GM23338 (cell line): ENCODE measurements at regions not wholly inside any gene's neighbourhood (a gene's known extent, or its start where the extent isn't known, plus 50 kb on each side); places are given as distances from the start of the nearest gene placed in this dataset.

Source experiments
- ATAC-seq: fragments of 200-7000 bp; cut with Tn5 transposase; 3 replicates; pipeline ENCODE4 v1.9.1; 2020
- DNase-seq: peaks from one replicate; pipeline ENCODE4 v3.0.0-alpha.2; 2015; ENCODE audit warnings: low spot score
- H2AFZ ChIP-seq: fragments of 200-600 bp; sonication (generic); 2 replicates; pipeline ENCODE4 v1.8.0; 2016; ENCODE audit warnings: antibody characterized with exemption, mild to moderate bottlenecking, moderate library complexity
- H3F3A ChIP-seq: fragments of 200-600 bp; sonication (generic); replicated peaks from 2 replicates; pipeline ENCODE4 v1.8.0; 2017; ENCODE audit warnings: antibody characterized with exemption, mixed run types, low read depth
- H3K27ac ChIP-seq: fragments of 200-600 bp; sonication (generic); 2 replicates; pipeline ENCODE4 v1.6.1; 2016; ENCODE audit warnings: low read depth
- H3K27me3 ChIP-seq: fragments of 200-600 bp; sonication (generic); 2 replicates; pipeline ENCODE4 v1.8.0; 2016; ENCODE audit warnings: mild to moderate bottlenecking, mixed run types, moderate library complexity; ENCODE audit not compliant: insufficient read depth
- H3K36me3 ChIP-seq: fragments of 200-600 bp; sonication (generic); 2 replicates; pipeline ENCODE4 v1.8.0; 2016; ENCODE audit warnings: mild to moderate bottlenecking; ENCODE audit not compliant: insufficient read depth
- H3K4me1 ChIP-seq: fragments of 200-600 bp; sonication (generic); 2 replicates; pipeline ENCODE4 v1.8.0; 2016; ENCODE audit warnings: mild to moderate bottlenecking, moderate library complexity; ENCODE audit not compliant: insufficient read depth
- H3K4me2 ChIP-seq: fragments of 200-600 bp; sonication (generic); 2 replicates; pipeline ENCODE4 v1.7.1; 2017; ENCODE audit warnings: mixed run types
- H3K4me3 ChIP-seq: fragments of 200-600 bp; sonication (generic); 2 replicates; pipeline ENCODE4 v1.6.1; 2016; ENCODE audit warnings: mixed run types
- H3K79me2 ChIP-seq: fragments of 200-600 bp; sonication (generic); replicated peaks from 2 replicates; pipeline ENCODE4 v1.8.0; 2017; ENCODE audit warnings: mild to moderate bottlenecking; ENCODE audit not compliant: insufficient read depth
- H3K9me2 ChIP-seq: fragments of 200-600 bp; sonication (generic); 2 replicates; pipeline ENCODE4 v1.8.0; 2017; ENCODE audit not compliant: insufficient read depth
- H4K20me1 ChIP-seq: fragments of 200-600 bp; sonication (generic); replicated peaks from 2 replicates; pipeline ENCODE4 v1.8.0; 2017; ENCODE audit warnings: mild to moderate bottlenecking; ENCODE audit not compliant: insufficient read depth
- H3K27ac Mint-ChIP-seq: 2 replicates; pipeline ENCODE4 v1.8.0; 2020; ENCODE audit warnings: inconsistent platforms, mild to moderate bottlenecking, moderate library complexity, mixed read lengths
- H3K27me3 Mint-ChIP-seq: 3 replicates; pipeline ENCODE4 v1.8.0; 2022; ENCODE audit warnings: low read depth, mild to moderate bottlenecking, moderate library complexity, mixed read lengths, inconsistent platforms; ENCODE audit not compliant: insufficient read depth, poor library complexity
- H3K36me3 Mint-ChIP-seq: 3 replicates; pipeline ENCODE4 v1.8.0; 2021; ENCODE audit warnings: low read depth, mild to moderate bottlenecking, inconsistent platforms, moderate library complexity, mixed read lengths
- H3K4me1 Mint-ChIP-seq: 3 replicates; pipeline ENCODE4 v1.8.0; 2020; ENCODE audit warnings: mild to moderate bottlenecking, inconsistent platforms, mixed read lengths
- H3K4me3 Mint-ChIP-seq: 3 replicates; pipeline ENCODE4 v1.8.0; 2021; ENCODE audit warnings: moderate library complexity, mild to moderate bottlenecking, inconsistent platforms, mixed read lengths
- H3K9me3 Mint-ChIP-seq: 3 replicates; pipeline ENCODE4 v1.8.0; 2020; ENCODE audit warnings: moderate library complexity, mild to moderate bottlenecking, inconsistent platforms, mixed read lengths
- CREB1 ChIP-seq: fragments of 250-450 bp; sonication (Bioruptor Pico); IDR thresholded peaks from 2 replicates; pipeline ENCODE4 v1.5.0; 2020; ENCODE audit warnings: low read depth, mild to moderate bottlenecking, moderate library complexity
- EZH2 ChIP-seq: fragments of 200-600 bp; sonication (generic); IDR thresholded peaks from one replicate; pipeline ENCODE4 v1.8.0; 2017; ENCODE audit warnings: antibody characterized with exemption, mild to moderate bottlenecking, low read depth; ENCODE audit not compliant: unreplicated experiment
- EZH2phosphoT487 ChIP-seq: fragments of 200-600 bp; sonication (generic); IDR thresholded peaks from one replicate; pipeline ENCODE4 v1.8.1; 2018; ENCODE audit warnings: antibody characterized with exemption; ENCODE audit not compliant: unreplicated experiment
- JUNB ChIP-seq: IDR thresholded peaks from one replicate; pipeline ENCODE4 v1.6.1; 2016; ENCODE audit warnings: antibody characterized with exemption; ENCODE audit not compliant: unreplicated experiment
- NANOG ChIP-seq: IDR thresholded peaks from 2 replicates; pipeline ENCODE4 v1.6.1; 2016; ENCODE audit warnings: antibody characterized with exemption, borderline replicate concordance
- STAT1 ChIP-seq: IDR thresholded peaks from one replicate; pipeline ENCODE4 v1.6.1; 2016; ENCODE audit warnings: antibody characterized with exemption; ENCODE audit not compliant: unreplicated experiment
- ZNF114 ChIP-seq: fragments of 250-450 bp; sonication (Bioruptor Pico); IDR thresholded peaks from 2 replicates; pipeline ENCODE4 v1.5.0; 2020; ENCODE audit warnings: mild to moderate bottlenecking, moderate library complexity
- ZNF331 ChIP-seq: fragments of 250-450 bp; sonication (Bioruptor Pico); IDR thresholded peaks from 2 replicates; pipeline ENCODE4 v1.5.0; 2020; ENCODE audit warnings: low read depth, mild to moderate bottlenecking, moderate library complexity
- TF ChIP-seq, protein P1 (sequence below): fragments of 250-450 bp; sonication (Bioruptor Pico); IDR thresholded peaks from 2 replicates; pipeline ENCODE4 v1.5.0; 2020; ENCODE audit warnings: mild to moderate bottlenecking, moderate library complexity
- TF ChIP-seq, protein P2 (sequence below): IDR thresholded peaks from 2 replicates; pipeline ENCODE4 v1.6.1; 2016; ENCODE audit warnings: antibody characterized with exemption
- TF ChIP-seq, protein P3 (sequence below): IDR thresholded peaks from one replicate; pipeline ENCODE4 v1.6.1; 2018; ENCODE audit warnings: antibody characterized with exemption; ENCODE audit not compliant: unreplicated experiment

DNA sequence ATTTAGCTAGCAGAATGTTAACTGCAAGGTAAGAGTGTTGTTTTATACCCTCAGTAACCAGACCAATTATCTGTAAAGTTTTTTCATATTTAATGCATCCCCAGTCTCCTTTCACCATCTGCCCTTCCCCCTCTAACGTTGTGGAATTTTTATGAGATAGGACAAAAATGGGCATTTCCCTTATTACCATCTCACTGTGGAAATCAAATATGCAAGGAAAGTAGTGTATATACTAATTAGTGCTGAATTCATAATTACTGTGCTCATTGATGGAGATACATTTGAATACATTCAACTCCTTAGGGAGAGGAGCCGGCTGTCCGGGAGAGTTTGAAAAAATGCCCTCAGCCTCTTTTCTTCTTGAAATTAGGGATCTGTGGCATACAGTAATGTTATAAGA lies 423.4 kb upstream of the MGMT start (continued):
- TF ChIP-seq, protein P1, sequence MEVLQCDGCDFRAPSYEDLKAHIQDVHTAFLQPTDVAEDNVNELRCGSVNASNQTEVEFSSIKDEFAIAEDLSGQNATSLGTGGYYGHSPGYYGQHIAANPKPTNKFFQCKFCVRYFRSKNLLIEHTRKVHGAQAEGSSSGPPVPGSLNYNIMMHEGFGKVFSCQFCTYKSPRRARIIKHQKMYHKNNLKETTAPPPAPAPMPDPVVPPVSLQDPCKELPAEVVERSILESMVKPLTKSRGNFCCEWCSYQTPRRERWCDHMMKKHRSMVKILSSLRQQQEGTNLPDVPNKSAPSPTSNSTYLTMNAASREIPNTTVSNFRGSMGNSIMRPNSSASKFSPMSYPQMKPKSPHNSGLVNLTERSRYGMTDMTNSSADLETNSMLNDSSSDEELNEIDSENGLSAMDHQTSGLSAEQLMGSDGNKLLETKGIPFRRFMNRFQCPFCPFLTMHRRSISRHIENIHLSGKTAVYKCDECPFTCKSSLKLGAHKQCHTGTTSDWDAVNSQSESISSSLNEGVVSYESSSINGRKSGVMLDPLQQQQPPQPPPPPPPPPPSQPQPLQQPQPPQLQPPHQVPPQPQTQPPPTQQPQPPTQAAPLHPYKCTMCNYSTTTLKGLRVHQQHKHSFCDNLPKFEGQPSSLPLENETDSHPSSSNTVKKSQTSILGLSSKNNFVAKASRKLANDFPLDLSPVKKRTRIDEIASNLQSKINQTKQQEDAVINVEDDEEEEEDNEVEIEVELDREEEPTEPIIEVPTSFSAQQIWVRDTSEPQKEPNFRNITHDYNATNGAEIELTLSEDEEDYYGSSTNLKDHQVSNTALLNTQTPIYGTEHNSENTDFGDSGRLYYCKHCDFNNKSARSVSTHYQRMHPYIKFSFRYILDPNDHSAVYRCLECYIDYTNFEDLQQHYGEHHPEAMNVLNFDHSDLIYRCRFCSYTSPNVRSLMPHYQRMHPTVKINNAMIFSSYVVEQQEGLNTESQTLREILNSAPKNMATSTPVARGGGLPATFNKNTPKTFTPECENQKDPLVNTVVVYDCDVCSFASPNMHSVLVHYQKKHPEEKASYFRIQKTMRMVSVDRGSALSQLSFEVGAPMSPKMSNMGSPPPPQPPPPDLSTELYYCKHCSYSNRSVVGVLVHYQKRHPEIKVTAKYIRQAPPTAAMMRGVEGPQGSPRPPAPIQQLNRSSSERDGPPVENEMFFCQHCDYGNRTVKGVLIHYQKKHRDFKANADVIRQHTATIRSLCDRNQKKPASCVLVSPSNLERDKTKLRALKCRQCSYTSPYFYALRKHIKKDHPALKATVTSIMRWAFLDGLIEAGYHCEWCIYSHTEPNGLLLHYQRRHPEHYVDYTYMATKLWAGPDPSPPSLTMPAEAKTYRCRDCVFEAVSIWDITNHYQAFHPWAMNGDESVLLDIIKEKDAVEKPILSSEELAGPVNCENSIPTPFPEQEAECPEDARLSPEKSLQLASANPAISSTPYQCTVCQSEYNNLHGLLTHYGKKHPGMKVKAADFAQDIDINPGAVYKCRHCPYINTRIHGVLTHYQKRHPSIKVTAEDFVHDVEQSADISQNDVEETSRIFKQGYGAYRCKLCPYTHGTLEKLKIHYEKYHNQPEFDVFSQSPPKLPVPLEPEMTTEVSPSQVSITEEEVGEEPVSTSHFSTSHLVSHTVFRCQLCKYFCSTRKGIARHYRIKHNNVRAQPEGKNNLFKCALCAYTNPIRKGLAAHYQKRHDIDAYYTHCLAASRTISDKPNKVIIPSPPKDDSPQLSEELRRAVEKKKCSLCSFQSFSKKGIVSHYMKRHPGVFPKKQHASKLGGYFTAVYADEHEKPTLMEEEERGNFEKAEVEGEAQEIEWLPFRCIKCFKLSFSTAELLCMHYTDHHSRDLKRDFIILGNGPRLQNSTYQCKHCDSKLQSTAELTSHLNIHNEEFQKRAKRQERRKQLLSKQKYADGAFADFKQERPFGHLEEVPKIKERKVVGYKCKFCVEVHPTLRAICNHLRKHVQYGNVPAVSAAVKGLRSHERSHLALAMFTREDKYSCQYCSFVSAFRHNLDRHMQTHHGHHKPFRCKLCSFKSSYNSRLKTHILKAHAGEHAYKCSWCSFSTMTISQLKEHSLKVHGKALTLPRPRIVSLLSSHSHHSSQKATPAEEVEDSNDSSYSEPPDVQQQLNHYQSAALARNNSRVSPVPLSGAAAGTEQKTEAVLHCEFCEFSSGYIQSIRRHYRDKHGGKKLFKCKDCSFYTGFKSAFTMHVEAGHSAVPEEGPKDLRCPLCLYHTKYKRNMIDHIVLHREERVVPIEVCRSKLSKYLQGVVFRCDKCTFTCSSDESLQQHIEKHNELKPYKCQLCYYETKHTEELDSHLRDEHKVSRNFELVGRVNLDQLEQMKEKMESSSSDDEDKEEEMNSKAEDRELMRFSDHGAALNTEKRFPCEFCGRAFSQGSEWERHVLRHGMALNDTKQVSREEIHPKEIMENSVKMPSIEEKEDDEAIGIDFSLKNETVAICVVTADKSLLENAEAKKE (CRISPR knock-in tag), result no peak
- TF ChIP-seq EZH2, result no peak
- no peak for TF ChIP-seq JUNB
- TF ChIP-seq STAT1, result no peak
- TF ChIP-seq, protein P2, sequence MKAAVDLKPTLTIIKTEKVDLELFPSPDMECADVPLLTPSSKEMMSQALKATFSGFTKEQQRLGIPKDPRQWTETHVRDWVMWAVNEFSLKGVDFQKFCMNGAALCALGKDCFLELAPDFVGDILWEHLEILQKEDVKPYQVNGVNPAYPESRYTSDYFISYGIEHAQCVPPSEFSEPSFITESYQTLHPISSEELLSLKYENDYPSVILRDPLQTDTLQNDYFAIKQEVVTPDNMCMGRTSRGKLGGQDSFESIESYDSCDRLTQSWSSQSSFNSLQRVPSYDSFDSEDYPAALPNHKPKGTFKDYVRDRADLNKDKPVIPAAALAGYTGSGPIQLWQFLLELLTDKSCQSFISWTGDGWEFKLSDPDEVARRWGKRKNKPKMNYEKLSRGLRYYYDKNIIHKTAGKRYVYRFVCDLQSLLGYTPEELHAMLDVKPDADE, result no peak
- no peak for TF ChIP-seq EZH2phosphoT487

DNA sequence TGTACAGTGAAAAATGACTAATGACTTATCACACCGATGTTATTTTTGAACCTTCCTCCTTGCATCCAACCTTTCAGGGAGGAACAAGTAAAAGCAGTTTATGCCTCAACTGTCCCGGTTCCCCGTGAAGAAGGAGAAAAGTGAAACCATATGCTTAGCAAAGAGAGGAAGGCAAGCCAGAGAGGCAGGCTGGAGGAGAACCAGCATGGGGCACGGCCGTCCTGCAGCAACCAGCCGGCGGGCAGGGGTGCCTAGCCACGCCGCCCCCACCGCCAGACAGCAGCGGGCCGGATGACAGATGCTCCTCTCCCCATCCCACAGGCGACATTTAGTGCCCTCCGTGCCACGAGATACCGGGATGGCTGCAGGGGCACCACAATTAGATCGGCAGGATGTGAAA lies 421.4 kb upstream of the MGMT start:
- Mint-ChIP-seq H3K27me3 (peaks cover 4% of the 10 kb centered on the region), H3K9me3 (no peaks in the 10 kb centered on the region), H3K4me1 (peaks cover 12% of the 10 kb centered on the region; the same call in 2 of the 3 replicates), H3K27ac (no peak overlapping the region), H3K4me3 (no peak overlapping the region), H3K36me3 (no peaks in the 10 kb centered on the region)
- H3K79me2 ChIP-seq, result no peaks in the 10 kb centered on the region
- ATAC-seq (no peak), DNase-seq (no peak)
- H3K36me3 ChIP-seq, result no peaks in the 10 kb centered on the region
- peak overlapping the region; percentile 72; the same call in 1 of the 2 replicates for H2AFZ ChIP-seq
- no peaks in the 10 kb centered on the region for H4K20me1 ChIP-seq
- no peak overlapping the region for H3K4me3 ChIP-seq
- no peaks in the 10 kb centered on the region for H3K4me1 ChIP-seq
- H3F3A ChIP-seq, result no peaks in the 10 kb centered on the region
- H3K4me2 ChIP-seq, result no peak overlapping the region
- H3K9me2 ChIP-seq, result no peaks in the 10 kb centered on the region
- no peak overlapping the region for H3K27ac ChIP-seq
- no peaks in the 10 kb centered on the region for H3K27me3 ChIP-seq
- TF ChIP-seq EZH2 (no peak), STAT1 (no peak), ZNF331 (CRISPR knock-in tag) (no peak), ZNF114 (CRISPR knock-in tag) (no peak), CREB1 (no peak), NANOG (no peak), EZH2phosphoT487 (no peak), JUNB (no peak)
- TF ChIP-seq, protein P3, sequence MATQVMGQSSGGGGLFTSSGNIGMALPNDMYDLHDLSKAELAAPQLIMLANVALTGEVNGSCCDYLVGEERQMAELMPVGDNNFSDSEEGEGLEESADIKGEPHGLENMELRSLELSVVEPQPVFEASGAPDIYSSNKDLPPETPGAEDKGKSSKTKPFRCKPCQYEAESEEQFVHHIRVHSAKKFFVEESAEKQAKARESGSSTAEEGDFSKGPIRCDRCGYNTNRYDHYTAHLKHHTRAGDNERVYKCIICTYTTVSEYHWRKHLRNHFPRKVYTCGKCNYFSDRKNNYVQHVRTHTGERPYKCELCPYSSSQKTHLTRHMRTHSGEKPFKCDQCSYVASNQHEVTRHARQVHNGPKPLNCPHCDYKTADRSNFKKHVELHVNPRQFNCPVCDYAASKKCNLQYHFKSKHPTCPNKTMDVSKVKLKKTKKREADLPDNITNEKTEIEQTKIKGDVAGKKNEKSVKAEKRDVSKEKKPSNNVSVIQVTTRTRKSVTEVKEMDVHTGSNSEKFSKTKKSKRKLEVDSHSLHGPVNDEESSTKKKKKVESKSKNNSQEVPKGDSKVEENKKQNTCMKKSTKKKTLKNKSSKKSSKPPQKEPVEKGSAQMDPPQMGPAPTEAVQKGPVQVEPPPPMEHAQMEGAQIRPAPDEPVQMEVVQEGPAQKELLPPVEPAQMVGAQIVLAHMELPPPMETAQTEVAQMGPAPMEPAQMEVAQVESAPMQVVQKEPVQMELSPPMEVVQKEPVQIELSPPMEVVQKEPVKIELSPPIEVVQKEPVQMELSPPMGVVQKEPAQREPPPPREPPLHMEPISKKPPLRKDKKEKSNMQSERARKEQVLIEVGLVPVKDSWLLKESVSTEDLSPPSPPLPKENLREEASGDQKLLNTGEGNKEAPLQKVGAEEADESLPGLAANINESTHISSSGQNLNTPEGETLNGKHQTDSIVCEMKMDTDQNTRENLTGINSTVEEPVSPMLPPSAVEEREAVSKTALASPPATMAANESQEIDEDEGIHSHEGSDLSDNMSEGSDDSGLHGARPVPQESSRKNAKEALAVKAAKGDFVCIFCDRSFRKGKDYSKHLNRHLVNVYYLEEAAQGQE, result no peak
